ENCODE measurements at regions not wholly inside any gene's neighbourhood (a gene's known extent, or its start where the extent isn't known, plus 50 kb on each side); places are given as distances from the start of the nearest gene placed in this dataset.
"Not testable (repeated sequence)": the region's sequence is repeated elsewhere in the genome, so short reads cannot be mapped to it uniquely, and the experiment has no call there.

DNA sequence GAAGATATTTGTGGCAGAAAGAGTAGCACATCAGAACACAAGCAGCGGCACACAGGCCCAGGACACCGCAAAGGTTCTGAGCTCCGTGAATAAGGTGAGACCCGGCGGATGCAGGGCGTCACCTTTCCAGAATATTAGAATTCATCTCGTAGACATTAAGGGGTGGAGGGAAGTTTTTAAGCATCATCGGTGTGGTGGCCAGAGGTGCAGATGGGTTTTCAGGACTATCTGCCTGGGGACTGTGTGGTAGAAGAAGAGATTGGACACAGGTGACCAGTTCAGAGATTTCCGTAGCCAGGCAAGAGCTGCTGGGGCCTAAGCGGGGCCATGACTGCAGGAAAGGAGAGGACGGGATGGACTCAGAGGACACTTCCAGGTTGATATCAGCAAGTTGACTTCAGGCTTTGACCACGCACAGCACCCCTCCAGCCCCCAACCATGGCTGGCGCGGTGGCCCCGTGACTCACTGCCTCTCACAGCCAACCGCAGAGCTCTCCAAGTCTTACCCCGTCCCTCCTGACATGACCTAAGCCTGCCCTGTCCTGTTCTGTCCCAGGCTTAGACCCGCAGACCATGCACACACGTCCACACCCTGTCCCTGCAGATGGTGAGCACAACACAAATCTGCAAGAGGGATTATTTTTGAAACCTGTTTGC, 97.2 kb downstream of the OAT start:
- Histone ChIP-seq H3K27me3 (ENCODE audit: control insufficient read depth in 3 of 3, insufficient read depth in 3 of 3, low read length in 3 of 3) (no peaks in the 10 kb centered on the region), H3K4me3 (ENCODE audit: low read depth in 1 of 3, low read length in 3 of 3) (no peak overlapping the region), H3K4me1 (ENCODE audit: control insufficient read depth in 3 of 3, insufficient read depth in 2 of 3, low read depth in 1 of 3, low read length in 2 of 3) (no peaks in the 10 kb centered on the region), H3K36me3 (ENCODE audit: control insufficient read depth in 3 of 3, insufficient read depth in 2 of 3, low read depth in 1 of 3, low read length in 3 of 3) (no peaks in the 10 kb centered on the region), H3K9me3 (ENCODE audit: control insufficient read depth in 2 of 2, insufficient read depth in 1 of 2, low read depth in 1 of 2, low read length in 1 of 2) (peaks cover 0 to 3% of the 10 kb centered on the region in 2 donors), H3K27ac (ENCODE audit: low read depth in 1 of 3, low read length in 2 of 3) (no peak overlapping the region)
- 84 to 93% (median 88%) methylated on average over 19 of the region's 19 CpGs for WGBS, 3 donors
- FAIRE-seq (no peak), DNase-seq (no peak)

DNA sequence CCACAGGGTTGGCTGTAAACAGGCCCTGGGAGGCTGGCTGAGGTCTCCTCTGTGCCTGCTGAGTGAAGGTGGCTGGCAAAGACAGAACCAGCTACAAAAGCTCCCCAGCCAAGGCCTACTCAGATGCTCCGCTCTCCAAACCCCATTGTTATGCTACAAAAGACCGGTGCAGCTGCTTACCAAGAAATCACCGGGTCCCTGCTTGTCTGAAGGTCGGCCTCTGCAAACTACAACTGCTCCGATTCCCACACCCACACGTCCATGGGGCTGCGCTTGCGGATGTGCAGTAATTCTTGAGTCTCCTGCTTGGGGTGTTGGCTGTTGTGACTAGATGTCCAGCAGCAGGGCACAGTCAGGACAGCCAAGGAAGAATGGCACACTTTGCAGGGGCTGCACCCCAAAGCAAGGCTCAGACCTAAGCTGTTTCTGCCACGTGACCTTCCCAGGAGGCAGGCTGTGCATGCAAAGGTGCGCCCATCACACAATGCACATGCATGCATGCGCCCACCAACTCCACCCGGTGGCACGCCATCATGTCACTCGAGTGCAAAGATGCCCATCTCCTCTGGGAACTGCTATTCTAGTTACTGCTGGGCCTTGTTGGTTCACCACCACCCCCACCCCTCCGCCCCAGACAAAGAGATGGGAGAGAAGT, 97.8 kb downstream of the OAT start:
- Histone ChIP-seq H3K4me1 (ENCODE audit: control insufficient read depth in 3 of 3, insufficient read depth in 2 of 3, low read depth in 1 of 3, low read length in 2 of 3) (no peaks in the 10 kb centered on the region), H3K27me3 (ENCODE audit: control insufficient read depth in 3 of 3, insufficient read depth in 3 of 3, low read length in 3 of 3) (no peaks in the 10 kb centered on the region), H3K9me3 (ENCODE audit: control insufficient read depth in 2 of 2, insufficient read depth in 1 of 2, low read depth in 1 of 2, low read length in 1 of 2) (peaks cover 0 to 3% of the 10 kb centered on the region in 2 donors), H3K4me3 (ENCODE audit: low read depth in 1 of 3, low read length in 3 of 3) (no peak overlapping the region), H3K27ac (ENCODE audit: low read depth in 1 of 3, low read length in 2 of 3) (no peak overlapping the region), H3K36me3 (ENCODE audit: control insufficient read depth in 3 of 3, insufficient read depth in 2 of 3, low read depth in 1 of 3, low read length in 3 of 3) (no peaks in the 10 kb centered on the region)
- no peak for FAIRE-seq
- no peak for DNase-seq
- WGBS, 3 donors = 84 to 90% (median 85%) methylated on average over 15 of the region's 15 CpGs

- no peak overlapping the region for H3K27ac ChIP-seq (ENCODE audit: low read depth in 1 of 3, low read length in 2 of 3)
- FAIRE-seq (no peak), DNase-seq (no peak)
- H3K4me3 ChIP-seq (ENCODE audit: low read depth in 1 of 3, low read length in 3 of 3) = no peak overlapping the region
- no peaks in the 10 kb centered on the region for H3K27me3 ChIP-seq (ENCODE audit: control insufficient read depth in 3 of 3, insufficient read depth in 3 of 3, low read length in 3 of 3)
- H3K4me1 ChIP-seq (ENCODE audit: control insufficient read depth in 3 of 3, insufficient read depth in 2 of 3, low read depth in 1 of 3, low read length in 2 of 3) = no peaks in the 10 kb centered on the region
- whole genome bisulfite sequencing, 3 donors = 78 to 85% (median 85%) methylated on average over 3 of the region's 3 CpGs
- H3K36me3 ChIP-seq (ENCODE audit: control insufficient read depth in 3 of 3, insufficient read depth in 2 of 3, low read depth in 1 of 3, low read length in 3 of 3) = no peaks in the 10 kb centered on the region
- H3K9me3 ChIP-seq (ENCODE audit: control insufficient read depth in 2 of 2, insufficient read depth in 1 of 2, low read depth in 1 of 2, low read length in 1 of 2) = peaks cover 0 to 3% of the 10 kb centered on the region in 2 donors
Observed at GRCh38 chr10:124319926-124320391, 98.8 kb downstream of the OAT start.

DNA sequence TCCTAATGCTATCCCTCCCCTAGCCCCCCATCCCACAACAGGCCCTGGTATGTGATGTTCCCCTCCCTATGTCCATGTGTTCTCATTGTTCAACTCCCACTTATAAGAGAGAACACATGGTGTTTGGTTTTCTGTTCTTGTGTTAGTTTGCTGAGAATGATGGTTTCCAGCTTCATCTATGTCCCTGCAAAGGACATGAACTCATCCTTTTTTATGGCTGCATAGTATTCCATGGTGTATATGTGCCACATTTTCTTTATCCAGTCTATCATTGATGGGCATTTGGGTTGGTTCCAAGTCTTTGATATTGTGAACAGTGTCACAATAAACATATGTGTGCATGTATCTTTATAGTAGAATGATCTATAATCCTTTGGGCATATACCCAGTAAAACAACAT, 99.2 kb downstream of the OAT start:
- H3K27ac ChIP-seq (ENCODE audit: low read depth in 1 of 3, low read length in 2 of 3); DNase-seq; FAIRE-seq; H3K9me3 ChIP-seq (ENCODE audit: control insufficient read depth in 2 of 2, insufficient read depth in 1 of 2, low read depth in 1 of 2, low read length in 1 of 2); H3K27me3 ChIP-seq (ENCODE audit: control insufficient read depth in 3 of 3, insufficient read depth in 3 of 3, low read length in 3 of 3); H3K4me3 ChIP-seq (ENCODE audit: low read depth in 1 of 3, low read length in 3 of 3); H3K4me1 ChIP-seq (ENCODE audit: control insufficient read depth in 3 of 3, insufficient read depth in 2 of 3, low read depth in 1 of 3, low read length in 2 of 3); H3K36me3 ChIP-seq (ENCODE audit: control insufficient read depth in 3 of 3, insufficient read depth in 2 of 3, low read depth in 1 of 3, low read length in 3 of 3): not testable (repeated sequence)

- no peak for FAIRE-seq
- H3K36me3 ChIP-seq (ENCODE audit: control insufficient read depth in 3 of 3, insufficient read depth in 2 of 3, low read depth in 1 of 3, low read length in 3 of 3) = no peaks in the 10 kb centered on the region
- H3K4me3 ChIP-seq (ENCODE audit: low read depth in 1 of 3, low read length in 3 of 3) = no peak overlapping the region
- H3K4me1 ChIP-seq (ENCODE audit: control insufficient read depth in 3 of 3, insufficient read depth in 2 of 3, low read depth in 1 of 3, low read length in 2 of 3) = no peaks in the 10 kb centered on the region
- H3K27me3 ChIP-seq (ENCODE audit: control insufficient read depth in 3 of 3, insufficient read depth in 3 of 3, low read length in 3 of 3) = no peaks in the 10 kb centered on the region
- WGBS, 3 donors = 85 to 91% (median 87%) methylated on average over 8 of the region's 8 CpGs
- peaks cover 0 to 3% of the 10 kb centered on the region in 2 donors for H3K9me3 ChIP-seq (ENCODE audit: control insufficient read depth in 2 of 2, insufficient read depth in 1 of 2, low read depth in 1 of 2, low read length in 1 of 2)
- no peak for DNase-seq
- H3K27ac ChIP-seq (ENCODE audit: low read depth in 1 of 3, low read length in 2 of 3) = no peak overlapping the region
Observed at GRCh38 chr10:124318811-124319210, 99.9 kb downstream of the OAT start.

DNA sequence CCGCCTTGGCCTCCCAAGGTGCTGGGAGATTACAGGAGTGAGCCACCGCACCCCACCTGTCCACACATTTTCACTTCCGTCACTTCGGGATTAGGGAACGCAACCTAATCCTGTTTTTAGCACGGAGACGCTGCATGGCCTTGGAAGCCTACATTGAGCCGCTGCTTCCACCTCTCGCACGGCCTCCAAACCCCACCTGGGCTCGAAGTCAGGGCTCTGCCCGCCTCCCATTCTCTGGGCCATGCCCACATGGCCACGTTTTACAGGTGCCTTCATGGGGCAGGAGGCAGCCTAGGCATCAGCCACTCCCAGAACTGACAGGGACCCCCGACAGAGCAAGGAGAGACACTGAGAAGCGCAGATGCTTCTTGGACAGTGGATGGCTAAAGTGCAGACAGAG, 100.6 kb downstream of the OAT start:
- H3K9me3 ChIP-seq (ENCODE audit: control insufficient read depth in 2 of 2, insufficient read depth in 1 of 2, low read depth in 1 of 2, low read length in 1 of 2) = peaks cover 0 to 3% of the 10 kb centered on the region in 2 donors
- DNase-seq = no peak
- no peaks in the 10 kb centered on the region for H3K4me1 ChIP-seq (ENCODE audit: control insufficient read depth in 3 of 3, insufficient read depth in 2 of 3, low read depth in 1 of 3, low read length in 2 of 3)
- no peak for FAIRE-seq
- H3K27me3 ChIP-seq (ENCODE audit: control insufficient read depth in 3 of 3, insufficient read depth in 3 of 3, low read length in 3 of 3) = no peaks in the 10 kb centered on the region
- H3K36me3 ChIP-seq (ENCODE audit: control insufficient read depth in 3 of 3, insufficient read depth in 2 of 3, low read depth in 1 of 3, low read length in 3 of 3) = no peaks in the 10 kb centered on the region
- H3K4me3 ChIP-seq (ENCODE audit: low read depth in 1 of 3, low read length in 3 of 3) = no peak overlapping the region
- no peak overlapping the region for H3K27ac ChIP-seq (ENCODE audit: low read depth in 1 of 3, low read length in 2 of 3)
- 72 to 86% (median 85%) methylated on average over 15 of the region's 15 CpGs for WGBS, 3 donors

DNA sequence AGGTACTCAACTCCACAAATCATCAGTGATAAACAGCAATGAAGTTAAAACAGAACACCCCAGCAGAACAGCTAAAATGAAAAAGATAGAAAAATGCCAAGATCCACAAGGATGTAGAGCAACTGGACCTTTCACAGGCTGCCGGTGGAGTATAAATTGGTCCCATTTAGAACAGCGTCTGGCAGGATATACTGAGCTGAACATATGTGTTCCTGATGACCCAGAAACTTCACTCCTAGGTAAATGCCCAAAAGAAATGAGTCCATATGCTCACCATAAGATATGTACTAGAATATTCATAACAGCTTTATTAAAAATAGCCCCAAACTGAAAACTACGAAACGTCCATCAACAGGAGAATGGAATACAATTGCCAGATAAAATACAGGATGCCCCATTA, 102.4 kb downstream of the OAT start:
- Histone ChIP-seq H3K27ac (ENCODE audit: low read depth in 1 of 3, low read length in 2 of 3) (no peak overlapping the region), H3K4me1 (ENCODE audit: control insufficient read depth in 3 of 3, insufficient read depth in 2 of 3, low read depth in 1 of 3, low read length in 2 of 3) (no peaks in the 10 kb centered on the region), H3K4me3 (ENCODE audit: low read depth in 1 of 3, low read length in 3 of 3) (no peak overlapping the region), H3K36me3 (ENCODE audit: control insufficient read depth in 3 of 3, insufficient read depth in 2 of 3, low read depth in 1 of 3, low read length in 3 of 3) (no peaks in the 10 kb centered on the region), H3K9me3 (ENCODE audit: control insufficient read depth in 2 of 2, insufficient read depth in 1 of 2, low read depth in 1 of 2, low read length in 1 of 2) (peaks cover 0 to 3% of the 10 kb centered on the region in 2 donors), H3K27me3 (ENCODE audit: control insufficient read depth in 3 of 3, insufficient read depth in 3 of 3, low read length in 3 of 3) (no peaks in the 10 kb centered on the region)
- DNase-seq (no peak), FAIRE-seq (no peak)
- 87 to 91% (median 88%) methylated on average over 4 of the region's 4 CpGs for WGBS, 3 donors

DNA sequence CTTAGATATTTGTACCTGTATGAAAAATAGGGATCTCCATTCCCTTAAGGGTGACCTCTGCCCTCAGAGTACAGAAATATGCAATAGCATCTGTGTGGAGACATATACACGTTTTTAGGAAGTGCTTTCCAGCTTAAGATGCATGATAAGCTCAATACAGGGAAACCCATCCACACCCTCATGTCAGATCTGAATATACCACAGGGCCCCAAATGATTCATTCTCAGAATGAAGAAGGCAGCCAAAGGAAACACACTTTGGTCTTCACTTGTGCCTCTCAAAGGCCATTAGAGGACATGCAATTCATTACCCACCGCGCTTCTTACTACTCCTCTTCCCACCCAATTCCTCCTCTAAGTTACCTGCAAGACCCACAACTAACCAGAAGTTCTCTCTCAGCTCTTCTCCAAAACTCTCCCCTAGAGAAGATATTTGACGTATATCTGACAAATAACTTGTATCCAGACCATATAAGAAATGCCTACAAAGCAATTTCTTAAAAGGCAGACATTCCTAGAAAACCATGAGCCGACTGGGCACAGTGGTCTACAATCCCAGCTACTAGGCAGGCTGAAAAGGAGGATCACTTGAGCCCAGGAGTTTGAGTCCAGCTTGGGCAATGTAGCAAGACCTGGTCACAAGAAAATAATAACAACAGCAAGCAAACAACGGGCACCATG, 103.0 kb downstream of the OAT start:
- no peak overlapping the region for H3K27ac ChIP-seq (ENCODE audit: low read depth in 1 of 3, low read length in 2 of 3)
- DNase-seq = no peak
- H3K27me3 ChIP-seq (ENCODE audit: control insufficient read depth in 3 of 3, insufficient read depth in 3 of 3, low read length in 3 of 3) = no peaks in the 10 kb centered on the region
- H3K9me3 ChIP-seq (ENCODE audit: control insufficient read depth in 2 of 2, insufficient read depth in 1 of 2, low read depth in 1 of 2, low read length in 1 of 2) = peaks cover 0 to 3% of the 10 kb centered on the region in 2 donors
- 59 to 74% (median 65%) methylated on average over 6 of the region's 6 CpGs for WGBS, 3 donors
- no peak overlapping the region for H3K4me3 ChIP-seq (ENCODE audit: low read depth in 1 of 3, low read length in 3 of 3)
- H3K36me3 ChIP-seq (ENCODE audit: control insufficient read depth in 3 of 3, insufficient read depth in 2 of 3, low read depth in 1 of 3, low read length in 3 of 3) = no peaks in the 10 kb centered on the region
- H3K4me1 ChIP-seq (ENCODE audit: control insufficient read depth in 3 of 3, insufficient read depth in 2 of 3, low read depth in 1 of 3, low read length in 2 of 3) = no peaks in the 10 kb centered on the region
- FAIRE-seq = no peak

All from small intestine (tissue), 7 donors.